ENCODE measurements at regions not wholly inside any gene's neighbourhood (a gene's known extent, or its start where the extent isn't known, plus 50 kb on each side); places are given as distances from the start of the nearest gene placed in this dataset.

DNA sequence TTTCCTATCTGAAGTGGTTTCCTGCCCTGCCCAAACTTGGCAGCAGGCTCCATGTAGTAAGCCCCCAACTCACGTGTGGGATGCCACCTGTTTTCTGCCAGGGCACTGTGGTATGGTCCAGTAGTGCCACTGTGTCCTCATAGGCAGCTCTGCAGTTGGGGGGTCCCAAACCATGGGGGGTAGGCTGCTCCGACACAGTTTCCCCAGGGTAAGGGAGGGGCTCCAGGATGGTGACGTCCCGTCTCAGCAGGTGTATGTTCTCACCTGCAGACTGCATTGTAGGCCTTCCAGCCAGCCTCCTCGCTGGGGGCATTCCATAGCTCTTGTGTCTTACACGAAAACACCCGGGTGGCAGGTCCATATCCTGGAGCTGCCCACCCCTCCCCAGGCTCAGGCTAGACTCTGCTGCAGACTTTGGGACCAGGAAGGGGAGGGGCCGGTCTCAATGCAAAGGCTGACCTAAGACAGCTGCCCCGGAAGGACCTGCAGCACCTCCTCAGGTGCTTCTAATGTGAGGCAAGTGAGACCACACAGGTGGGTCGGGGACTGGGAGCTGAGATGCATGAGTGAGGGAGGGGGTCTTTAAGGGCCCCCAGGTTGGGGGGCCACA, 330.5 kb upstream of the IRX4 start:
- no peak for DNase-seq
- POLR2A ChIA-PET: no interaction called here
- Mint-ChIP-seq H3K4me3 (no peak overlapping the region), H3K27me3 (no peaks in the 10 kb centered on the region), H3K27ac (no peak overlapping the region), H3K9me3 (no peaks in the 10 kb centered on the region), H3K36me3 (ENCODE audit: low read depth) (no peaks in the 10 kb centered on the region), H3K4me1 (no peaks in the 10 kb centered on the region)
- CTCF ChIA-PET: interaction anchor here (1.1 kb wide), 1 partner anchor 192 kb away, joined by 3 read pairs; no protein-coding TSS in a partner anchor

DNA sequence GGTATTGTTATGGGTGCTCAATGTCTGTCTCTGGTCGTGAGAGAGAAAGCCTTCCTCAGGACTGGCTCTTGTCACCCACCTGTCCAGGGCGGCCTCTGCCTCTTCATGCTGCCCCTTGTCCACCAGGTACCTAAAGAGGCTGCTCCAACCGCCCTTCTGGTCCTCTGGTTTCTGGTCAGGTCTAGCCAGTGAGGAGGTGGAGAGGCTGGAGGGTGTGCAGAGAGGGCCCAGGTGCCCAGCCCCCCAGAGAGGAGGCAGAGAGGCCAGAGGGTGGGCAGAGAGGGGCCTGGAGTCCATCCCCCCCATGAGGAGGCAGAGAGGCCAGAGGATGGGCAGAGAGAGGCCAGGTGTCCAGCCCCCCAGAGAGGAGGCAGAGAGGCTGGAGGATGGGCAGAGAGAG, 329.8 kb upstream of the IRX4 start:
- no peaks in the 10 kb centered on the region for H3K4me1 Mint-ChIP-seq
- no peak overlapping the region for H3K27ac Mint-ChIP-seq
- CTCF ChIA-PET: interaction anchor here (1.1 kb wide), 1 partner anchor 191 kb away, joined by 3 read pairs; no protein-coding TSS in a partner anchor
- H3K27me3 Mint-ChIP-seq: no peaks in the 10 kb centered on the region
- POLR2A ChIA-PET: no interaction called here
- H3K9me3 Mint-ChIP-seq: no peaks in the 10 kb centered on the region
- no peaks in the 10 kb centered on the region for H3K36me3 Mint-ChIP-seq (ENCODE audit: low read depth)
- DNase-seq: no peak
- no peak overlapping the region for H3K4me3 Mint-ChIP-seq

DNA sequence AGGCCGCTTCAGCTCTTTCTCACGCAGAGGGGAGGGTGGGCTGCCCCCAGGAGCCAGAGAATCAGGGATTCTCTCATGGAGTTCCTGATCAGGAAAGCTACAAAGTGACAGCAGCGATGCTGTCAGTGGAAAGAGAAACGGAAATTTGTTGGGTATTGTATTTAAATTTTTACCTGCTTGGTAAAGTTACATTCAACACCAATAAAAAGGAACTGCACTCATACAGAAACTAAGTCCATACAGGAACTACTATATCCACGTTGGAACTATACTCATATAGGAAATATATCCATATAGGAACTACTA, 325.5 kb upstream of the IRX4 start:
- Mint-ChIP-seq H3K27me3 (no peaks in the 10 kb centered on the region), H3K4me1 (no peaks in the 10 kb centered on the region), H3K27ac (no peak overlapping the region), H3K4me3 (no peak overlapping the region), H3K36me3 (ENCODE audit: low read depth) (no peaks in the 10 kb centered on the region), H3K9me3 (no peaks in the 10 kb centered on the region)
- CTCF ChIA-PET: no interaction called here
- no peak for DNase-seq
- POLR2A ChIA-PET: no interaction called here

DNA sequence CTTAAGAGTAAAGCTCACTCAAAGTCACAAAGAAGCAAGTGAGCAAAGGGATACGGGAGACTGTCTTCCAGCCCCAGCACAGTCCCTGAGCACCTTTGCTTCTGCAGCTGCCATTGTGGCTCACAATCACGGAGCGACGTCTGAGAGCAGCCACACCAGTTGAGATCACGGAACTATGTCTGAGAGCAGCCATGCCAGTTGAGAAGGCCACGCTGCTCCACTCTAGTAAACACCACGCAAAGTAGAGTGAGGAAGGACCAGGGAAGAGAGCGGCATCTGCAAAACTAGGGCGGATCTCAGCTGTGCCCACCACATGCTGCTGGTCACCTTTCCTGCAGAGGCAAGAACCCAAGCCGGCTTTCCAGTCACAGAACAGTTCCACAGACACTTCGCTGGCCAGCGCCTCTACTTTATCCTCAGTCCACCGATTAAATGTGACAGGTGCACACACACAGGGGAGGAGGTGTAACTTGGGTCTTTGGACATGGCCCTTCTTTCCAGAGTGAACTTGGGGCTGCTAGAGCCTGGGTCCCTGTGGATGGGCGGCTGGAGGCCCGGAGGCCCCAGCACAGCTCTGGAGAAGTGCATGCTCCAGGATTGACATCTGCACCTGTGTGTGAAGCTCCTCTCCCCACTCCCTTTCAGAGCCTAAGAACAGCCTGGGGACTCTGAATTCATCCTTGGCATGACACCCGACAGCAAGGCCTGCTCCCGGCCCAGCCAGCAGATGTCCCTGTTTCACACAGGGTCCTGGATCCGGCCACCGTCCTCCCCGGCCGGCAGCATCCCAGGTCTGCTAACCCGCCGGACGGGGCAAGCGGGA, 324.9 kb upstream of the IRX4 start:
- Mint-ChIP-seq H3K4me3 (no peak overlapping the region), H3K9me3 (no peaks in the 10 kb centered on the region), H3K4me1 (no peaks in the 10 kb centered on the region), H3K27me3 (no peaks in the 10 kb centered on the region), H3K36me3 (ENCODE audit: low read depth) (no peaks in the 10 kb centered on the region), H3K27ac (no peak overlapping the region)
- DNase-seq: no peak
- CTCF ChIA-PET: no interaction called here
- POLR2A ChIA-PET: no interaction called here

- no peak for DNase-seq
- no peaks in the 10 kb centered on the region for H3K27me3 Mint-ChIP-seq
- no peak overlapping the region for H3K27ac Mint-ChIP-seq
- ChIA-PET CTCF (no interaction called here), POLR2A (no interaction called here)
- no peaks in the 10 kb centered on the region for H3K4me1 Mint-ChIP-seq
- H3K36me3 Mint-ChIP-seq (ENCODE audit: low read depth): no peaks in the 10 kb centered on the region
- H3K9me3 Mint-ChIP-seq: no peaks in the 10 kb centered on the region
- no peak overlapping the region for H3K4me3 Mint-ChIP-seq
These were observed 324.3 kb upstream of the IRX4 start for GRCh38 chr5:2207109-2207399.

DNA sequence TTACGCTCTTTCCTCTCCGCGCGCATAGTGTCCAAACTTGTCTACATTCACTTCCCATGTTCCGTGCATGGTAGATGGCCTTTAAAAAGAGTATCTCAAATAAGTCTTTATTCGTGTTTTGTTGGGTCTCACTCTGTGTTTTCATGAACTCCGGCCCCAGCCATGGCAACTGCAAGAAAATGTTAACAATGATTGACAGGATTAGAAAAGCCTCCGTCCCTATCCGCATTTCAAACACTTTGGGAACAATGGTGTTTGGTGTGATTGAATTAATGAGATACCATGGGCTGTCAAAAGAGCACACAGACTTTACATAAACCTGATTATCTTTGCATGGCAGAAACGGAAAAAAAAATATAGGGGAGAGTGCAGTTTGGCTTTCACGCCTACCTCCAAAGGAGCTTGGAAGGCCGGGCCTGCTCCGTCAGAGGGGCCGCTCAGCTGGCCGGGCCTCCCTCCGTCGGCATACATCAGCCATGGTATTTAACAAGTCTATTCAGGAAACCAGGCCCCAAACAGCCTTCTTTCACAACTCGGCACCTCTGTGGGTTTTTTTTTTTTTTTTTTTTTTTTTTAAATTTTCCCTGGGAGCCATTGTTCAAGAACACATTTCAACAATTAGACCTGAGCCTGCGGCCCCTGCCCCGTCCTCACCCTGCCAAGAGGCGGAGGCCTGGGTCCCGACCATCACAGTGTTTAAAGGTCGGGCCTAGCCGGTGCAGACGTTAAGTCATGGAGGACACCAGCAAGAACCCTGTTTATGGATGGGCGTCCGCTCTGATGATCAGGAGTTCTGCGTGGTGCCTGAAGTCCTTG, 323.8 kb upstream of the IRX4 start:
- no peaks in the 10 kb centered on the region for H3K9me3 Mint-ChIP-seq
- no peak overlapping the region for H3K27ac Mint-ChIP-seq
- H3K27me3 Mint-ChIP-seq: no peaks in the 10 kb centered on the region
- H3K36me3 Mint-ChIP-seq (ENCODE audit: low read depth): no peaks in the 10 kb centered on the region
- CTCF ChIA-PET: no interaction called here
- peak; percentile 1 for DNase-seq
- POLR2A ChIA-PET: no interaction called here
- H3K4me3 Mint-ChIP-seq: no peak overlapping the region
- no peaks in the 10 kb centered on the region for H3K4me1 Mint-ChIP-seq

DNA sequence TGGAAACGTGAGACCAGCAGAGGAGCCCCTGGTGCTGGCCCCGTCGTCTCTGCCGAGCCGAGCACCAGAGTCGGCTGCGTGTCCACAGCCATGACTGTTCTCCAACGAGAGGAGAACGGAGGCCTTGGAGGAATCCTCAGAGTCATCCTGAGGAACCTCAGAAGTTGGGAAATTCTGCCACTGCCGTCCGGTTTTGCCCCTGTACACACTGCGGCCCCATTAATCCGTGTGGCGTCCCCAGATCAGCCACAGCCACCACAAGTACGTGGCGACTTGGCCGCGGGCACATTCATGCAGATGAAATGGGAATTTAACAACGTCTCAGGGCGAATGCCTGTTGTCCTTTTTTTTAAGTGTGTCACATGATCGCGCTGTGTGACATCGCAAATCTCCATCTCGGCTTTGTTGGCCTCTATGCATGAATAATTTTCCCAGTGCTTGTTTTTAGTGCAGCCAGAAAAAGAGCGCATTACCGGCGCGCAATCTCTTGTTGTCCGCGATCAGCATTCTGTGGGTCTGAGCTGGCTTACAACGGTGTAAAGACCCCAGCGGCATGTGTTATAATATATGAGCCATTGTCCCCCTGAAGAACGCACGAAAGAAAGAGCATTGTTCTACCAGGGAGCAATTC, 323.0 kb upstream of the IRX4 start:
- H3K36me3 Mint-ChIP-seq (ENCODE audit: low read depth): no peaks in the 10 kb centered on the region
- H3K4me1 Mint-ChIP-seq: no peaks in the 10 kb centered on the region
- H3K4me3 Mint-ChIP-seq: no peak overlapping the region
- no peak overlapping the region for H3K27ac Mint-ChIP-seq
- H3K27me3 Mint-ChIP-seq: no peaks in the 10 kb centered on the region
- ChIA-PET CTCF (no interaction called here), POLR2A (no interaction called here)
- H3K9me3 Mint-ChIP-seq: no peaks in the 10 kb centered on the region
- peak; percentile 0 for DNase-seq

GRCh38 chr5:2205185-2205585, 322.5 kb upstream of the IRX4 start:
- H3K9me3 Mint-ChIP-seq: no peaks in the 10 kb centered on the region
- no peaks in the 10 kb centered on the region for H3K4me1 Mint-ChIP-seq
- H3K36me3 Mint-ChIP-seq (ENCODE audit: low read depth): no peaks in the 10 kb centered on the region
- H3K4me3 Mint-ChIP-seq: no peak overlapping the region
- H3K27me3 Mint-ChIP-seq: no peaks in the 10 kb centered on the region
- ChIA-PET POLR2A (no interaction called here), CTCF (no interaction called here)
- H3K27ac Mint-ChIP-seq: no peak overlapping the region
- DNase-seq: peak; percentile 1

DNA sequence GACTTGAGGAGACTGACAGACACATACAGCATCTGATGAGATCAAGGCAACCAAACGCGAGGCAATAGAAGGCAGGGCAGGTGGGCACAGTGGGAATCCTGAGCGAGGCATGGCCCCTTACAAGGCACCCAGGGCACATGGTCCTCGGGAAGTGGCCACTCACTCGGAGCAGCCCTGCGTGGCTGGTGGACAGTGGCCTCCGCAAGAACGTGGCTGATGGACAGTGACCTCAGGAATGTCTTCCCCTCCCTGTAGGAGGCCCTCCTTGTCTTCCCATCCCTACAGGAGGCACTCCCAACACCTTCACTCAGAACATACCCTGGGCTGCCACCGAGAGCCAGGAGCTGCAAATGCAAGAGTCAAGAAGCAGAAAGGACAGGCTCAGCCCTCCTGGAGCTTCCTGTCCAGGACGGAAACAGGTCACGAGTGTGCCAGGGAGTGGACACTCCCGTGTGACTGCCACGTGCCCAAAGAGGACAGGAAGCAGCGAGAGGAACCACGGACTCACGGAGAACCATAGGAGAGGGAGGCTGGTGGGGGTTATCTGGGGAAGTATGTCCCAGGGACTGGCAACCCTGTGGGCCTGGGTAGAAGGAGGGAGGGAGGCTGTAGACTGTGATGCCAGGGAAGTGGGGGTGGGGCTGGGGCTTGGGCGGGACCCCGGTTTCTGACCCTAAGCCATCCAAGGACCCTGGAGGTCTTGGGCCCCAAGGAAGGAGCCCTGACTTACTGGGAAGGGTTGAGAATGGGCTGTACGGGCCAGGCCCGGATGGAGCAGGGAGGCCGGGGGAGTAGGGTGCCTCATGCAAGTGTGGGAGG, 321.9 kb upstream of the IRX4 start:
- H3K9me3 Mint-ChIP-seq: no peaks in the 10 kb centered on the region
- POLR2A ChIA-PET: no interaction called here
- H3K27me3 Mint-ChIP-seq: no peaks in the 10 kb centered on the region
- CTCF ChIA-PET: no interaction called here
- DNase-seq: no peak
- no peak overlapping the region for H3K4me3 Mint-ChIP-seq
- no peaks in the 10 kb centered on the region for H3K4me1 Mint-ChIP-seq
- no peak overlapping the region for H3K27ac Mint-ChIP-seq
- H3K36me3 Mint-ChIP-seq (ENCODE audit: low read depth): no peaks in the 10 kb centered on the region

- CTCF ChIA-PET: no interaction called here
- Mint-ChIP-seq H3K4me3 (no peak overlapping the region), H3K27ac (no peak overlapping the region), H3K4me1 (no peaks in the 10 kb centered on the region), H3K27me3 (no peaks in the 10 kb centered on the region), H3K9me3 (no peaks in the 10 kb centered on the region), H3K36me3 (ENCODE audit: low read depth) (no peaks in the 10 kb centered on the region)
- peak; percentile 0 for DNase-seq
- POLR2A ChIA-PET: no interaction called here
These were observed 321.0 kb upstream of the IRX4 start for GRCh38 chr5:2203774-2204173.

DNA sequence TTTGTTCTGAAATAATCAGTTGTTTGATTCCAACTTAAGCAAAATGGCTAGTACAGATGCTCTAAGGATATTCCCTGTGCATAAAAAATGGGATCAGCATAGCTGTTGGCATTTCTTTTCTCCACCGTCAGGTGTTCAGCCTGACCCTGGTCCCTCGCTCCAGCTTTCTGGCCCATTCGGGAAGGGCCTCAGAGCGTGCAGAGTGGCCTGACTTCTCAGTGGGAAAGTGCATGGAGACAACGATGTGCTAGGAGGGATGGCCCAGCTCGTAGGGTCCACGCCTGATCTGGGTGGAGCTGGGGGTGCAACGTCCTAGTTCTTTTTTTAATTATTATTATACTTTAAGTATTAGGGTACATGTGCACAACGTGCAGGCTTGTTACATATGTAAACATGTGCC, 319.1 kb upstream of the IRX4 start:
- H3K4me1 Mint-ChIP-seq: no peaks in the 10 kb centered on the region
- H3K9me3 Mint-ChIP-seq: no peaks in the 10 kb centered on the region
- H3K4me3 Mint-ChIP-seq: no peak overlapping the region
- no peaks in the 10 kb centered on the region for H3K36me3 Mint-ChIP-seq (ENCODE audit: low read depth)
- DNase-seq: no peak
- no peaks in the 10 kb centered on the region for H3K27me3 Mint-ChIP-seq
- CTCF ChIA-PET: no interaction called here
- POLR2A ChIA-PET: no interaction called here
- H3K27ac Mint-ChIP-seq: no peak overlapping the region

- Mint-ChIP-seq H3K36me3 (ENCODE audit: low read depth) (no peaks in the 10 kb centered on the region), H3K4me1 (no peaks in the 10 kb centered on the region), H3K27me3 (no peaks in the 10 kb centered on the region), H3K27ac (no peak overlapping the region), H3K9me3 (no peaks in the 10 kb centered on the region), H3K4me3 (no peak overlapping the region)
- ChIA-PET POLR2A (no interaction called here), CTCF (no interaction called here)
- no peak for DNase-seq
These were observed 318.7 kb upstream of the IRX4 start for GRCh38 chr5:2201421-2201820.

GRCh38 chr5:2201011-2201410, 318.3 kb upstream of the IRX4 start:
- Mint-ChIP-seq H3K27me3 (no peaks in the 10 kb centered on the region), H3K4me1 (no peaks in the 10 kb centered on the region), H3K4me3 (no peak overlapping the region), H3K9me3 (no peaks in the 10 kb centered on the region), H3K27ac (no peak overlapping the region), H3K36me3 (ENCODE audit: low read depth) (no peaks in the 10 kb centered on the region)
- POLR2A ChIA-PET: no interaction called here
- CTCF ChIA-PET: no interaction called here
- no peak for DNase-seq
